HG03558 (cell line): ENCODE measurements at regions not wholly inside any gene's neighbourhood (a gene's known extent, or its start where the extent isn't known, plus 50 kb on each side); places are given as distances from the start of the nearest gene placed in this dataset.

Source experiments
- ATAC-seq: cut with Tn5 transposase; IDR thresholded peaks from one replicate; pipeline ENCODE4 v1.9.1; 2021; ENCODE audit warnings: moderate number of reproducible peaks; ENCODE audit not compliant: unreplicated experiment; ENCODE audit errors: extremely low read depth

- no peak for ATAC-seq
Measured at GRCh38 chr20:10947726-10948125, 273.9 kb upstream of the JAG1 start.

DNA sequence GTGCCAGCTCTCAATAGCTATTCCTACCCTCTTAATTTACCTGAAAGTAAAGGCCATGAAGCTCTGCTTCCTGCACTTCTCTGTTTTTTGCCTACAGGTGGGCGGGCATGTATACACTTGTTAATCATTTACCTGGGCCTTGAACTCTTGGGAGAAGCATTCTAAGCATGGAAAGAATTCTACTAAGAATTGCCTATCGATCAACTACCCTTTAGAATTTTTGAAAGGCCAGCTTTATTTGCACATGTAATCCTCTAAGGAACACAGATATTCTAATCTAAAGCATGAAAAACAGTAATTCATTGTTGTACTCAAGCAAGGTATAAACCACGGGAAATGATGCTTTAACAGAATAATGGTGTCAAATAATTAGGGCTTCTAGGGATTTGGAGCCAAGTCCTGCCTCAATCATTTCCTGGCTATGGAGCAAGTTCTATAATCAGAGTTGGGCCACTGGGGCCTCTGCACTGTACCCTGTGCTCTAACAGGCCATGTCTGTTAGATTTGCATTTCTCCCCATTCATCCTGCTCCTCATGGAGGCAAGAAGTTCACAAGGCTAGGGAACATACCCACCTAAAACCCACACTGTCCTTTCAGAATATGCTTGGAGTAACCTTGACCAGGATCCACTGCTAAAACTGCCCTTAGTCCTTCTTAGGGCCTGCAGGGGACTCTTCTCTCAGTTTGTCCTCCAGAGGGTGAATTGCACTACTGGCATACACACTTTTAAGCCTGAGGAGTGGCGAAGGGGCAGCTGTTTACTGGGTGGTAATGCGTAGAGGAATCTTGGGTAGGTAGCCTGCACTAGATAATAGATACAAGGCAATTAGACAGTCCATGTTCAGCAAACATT is 276.4 kb upstream of the JAG1 start:
- ATAC-seq, result no peak

- no peak for ATAC-seq
Measured at GRCh38 chr20:10951216-10951615, 277.4 kb upstream of the JAG1 start.

- no peak for ATAC-seq
Measured at GRCh38 chr20:10951904-10952303, 278.1 kb upstream of the JAG1 start.

DNA sequence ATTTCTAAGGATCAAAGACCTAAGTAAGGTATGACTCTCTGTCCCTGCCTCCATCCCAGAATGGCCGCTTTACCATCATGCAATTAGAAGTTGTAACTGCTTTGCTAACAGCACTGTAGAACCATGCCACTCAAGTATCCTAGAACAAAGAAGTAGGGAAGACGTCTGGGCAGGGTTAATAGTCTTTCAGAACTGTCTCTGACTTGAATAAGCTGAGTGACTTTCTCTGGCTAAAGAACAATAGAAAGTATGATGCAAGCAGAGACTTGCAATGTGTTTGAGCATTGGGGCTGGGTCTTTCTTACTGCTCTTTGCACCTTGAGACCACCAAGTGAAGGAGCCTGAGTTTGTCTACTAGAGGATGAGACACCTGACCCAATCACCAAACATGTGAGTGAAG is 279.6 kb upstream of the JAG1 start:
- ATAC-seq, result no peak

DNA sequence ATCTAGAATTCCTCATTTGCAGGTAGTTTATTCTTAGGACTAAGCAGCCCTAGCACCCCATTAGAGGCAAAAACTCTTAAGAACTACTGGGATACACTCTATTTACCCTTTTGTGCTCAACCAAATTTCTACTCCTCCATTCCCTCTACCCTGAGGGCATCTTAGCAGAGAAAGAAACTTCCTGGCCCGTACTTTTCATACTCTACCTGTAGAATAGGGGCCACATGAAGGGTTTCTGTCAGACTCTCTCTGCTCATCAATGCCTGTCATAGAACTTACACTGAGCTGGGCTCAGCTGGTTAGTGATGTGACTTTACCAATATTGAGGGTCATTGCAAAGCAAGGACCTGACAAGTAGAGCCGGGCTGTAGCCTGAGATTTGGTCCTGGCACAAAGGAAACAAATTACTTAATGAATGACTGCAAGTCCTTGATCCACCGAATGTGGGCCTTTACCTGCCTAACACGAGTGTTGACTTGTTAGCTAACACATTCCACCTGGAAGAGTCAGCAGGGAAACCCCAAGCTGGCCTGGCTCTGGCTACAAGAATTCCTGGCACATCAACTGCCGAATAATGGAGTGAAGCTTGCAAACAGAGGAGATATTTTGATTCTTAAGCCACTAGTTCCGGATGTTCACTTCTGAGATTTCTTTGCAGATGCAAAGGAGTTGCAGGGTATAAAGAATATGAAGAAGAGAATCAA is 280.5 kb upstream of the JAG1 start:
- ATAC-seq, result no peak

GRCh38 chr20:10954908-10955580 is 281.2 kb upstream of the JAG1 start:
- no peak for ATAC-seq

GRCh38 chr20:10958279-10958678 is 284.5 kb upstream of the JAG1 start:
- no peak for ATAC-seq

- ATAC-seq, result no peak
Measured at GRCh38 chr20:10960416-10960815, 286.6 kb upstream of the JAG1 start.

DNA sequence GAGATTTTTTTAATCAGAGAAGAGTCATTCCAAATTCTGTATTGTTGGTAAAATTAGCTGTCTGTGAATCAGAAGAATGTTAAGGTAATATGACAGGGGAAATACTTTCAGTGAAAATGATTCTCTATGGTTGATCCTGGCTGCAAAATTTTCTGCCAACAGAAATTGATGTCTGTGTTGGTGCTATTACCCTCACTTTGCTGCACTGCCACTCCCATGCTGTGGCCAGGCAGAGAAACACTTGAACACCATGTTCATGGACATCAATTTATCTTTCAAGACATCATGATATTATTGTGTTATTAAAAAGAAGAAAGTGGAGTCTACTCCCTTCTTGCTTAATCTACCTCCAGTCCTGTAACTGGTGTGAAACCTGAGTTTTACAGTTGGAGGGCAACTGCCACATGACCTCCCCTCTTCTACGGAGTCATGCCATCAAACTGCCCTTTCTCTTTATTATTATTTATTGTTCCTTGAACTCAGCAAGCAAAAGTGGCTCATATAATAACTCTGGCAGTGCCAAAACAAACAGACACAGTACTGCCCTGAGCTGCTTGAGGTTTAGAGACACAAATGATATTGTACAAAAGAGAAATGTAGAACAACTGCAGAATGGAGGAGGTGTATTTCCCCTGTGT is 288.0 kb upstream of the JAG1 start:
- no peak for ATAC-seq

GRCh38 chr20:10962937-10963336 is 289.1 kb upstream of the JAG1 start:
- ATAC-seq, result no peak

- no peak for ATAC-seq
Measured at GRCh38 chr20:10963717-10964266, 290.0 kb upstream of the JAG1 start.

- no peak for ATAC-seq
Measured at GRCh38 chr20:10965936-10966470, 292.2 kb upstream of the JAG1 start.

DNA sequence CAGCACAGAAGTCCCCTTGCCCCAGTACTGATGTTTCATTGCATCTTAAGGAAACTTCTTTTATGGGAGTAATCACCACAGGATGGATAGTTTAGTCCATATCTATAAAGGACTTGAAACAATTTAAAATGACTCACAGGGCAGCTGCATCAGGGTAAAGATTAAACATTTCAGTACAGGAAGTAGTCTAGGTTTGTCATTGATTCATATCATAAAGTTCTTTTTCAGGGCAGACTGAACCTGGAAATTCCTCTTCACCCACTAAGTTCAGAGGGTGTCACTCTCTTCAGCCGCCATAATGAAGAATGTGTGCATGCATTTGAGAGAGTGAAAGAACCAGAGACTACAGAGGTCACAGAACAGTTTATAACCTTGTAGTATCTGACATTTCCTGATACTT is 296.3 kb upstream of the JAG1 start:
- ATAC-seq, result no peak

DNA sequence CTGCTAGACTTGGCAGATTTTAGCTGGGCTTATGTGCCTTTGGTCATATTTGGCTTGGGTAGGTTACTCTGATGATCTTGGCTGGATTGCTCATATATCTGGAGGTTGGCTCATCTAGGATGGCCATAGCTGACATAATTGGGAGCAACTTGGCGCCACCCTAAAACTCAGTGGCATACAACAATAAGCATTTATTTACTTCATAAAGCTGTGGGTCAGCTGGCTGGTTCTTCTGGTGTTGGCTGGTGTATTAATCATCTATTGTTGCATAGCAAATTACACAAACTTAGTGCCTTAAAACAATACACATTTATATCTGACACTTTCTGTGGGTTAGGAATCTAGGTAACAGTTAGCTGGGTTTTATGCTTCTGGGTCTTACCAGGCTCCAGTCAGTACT is 297.3 kb upstream of the JAG1 start:
- no peak for ATAC-seq

- ATAC-seq, result no peak
Measured at GRCh38 chr20:10972219-10972860, 298.5 kb upstream of the JAG1 start.

- no peak for ATAC-seq
Measured at GRCh38 chr20:10976051-10976450, 302.3 kb upstream of the JAG1 start.

- no peak for ATAC-seq
Measured at GRCh38 chr20:10978019-10978702, 304.4 kb upstream of the JAG1 start.

- no peak for ATAC-seq
Measured at GRCh38 chr20:10978713-10979112, 304.9 kb upstream of the JAG1 start.
